Upper lobe of left lung (tissue), 4 donors: ENCODE measurements at regions not wholly inside any gene's neighbourhood (a gene's known extent, or its start where the extent isn't known, plus 50 kb on each side); places are given as distances from the start of the nearest gene placed in this dataset.

Source experiments
- CTCF ChIP-seq, 6 experiments: fragments of 450-650 bp in 4 of 6; fragments of 200-600 bp in 2 of 6; sonication (generic) in 2 of 6; IDR thresholded peaks; one replicate each; pipeline ENCODE4 v1.5.1; 2016 to 2019; ENCODE audit warnings: antibody characterized with exemption in 6 of 6
- EP300 ChIP-seq, 4 donors: sonication (generic); formaldehyde crosslinking; IDR thresholded peaks; one replicate each; pipeline ENCODE4 v1.5.1; 2017; ENCODE audit warnings: antibody characterized with exemption in 4 of 4, control low read depth in 2 of 4
- POLR2A ChIP-seq, 4 donors: fragments of 450-650 bp; IDR thresholded peaks; one replicate each; pipeline ENCODE4 v1.5.1; 2016 to 2017; ENCODE audit warnings: antibody characterized with exemption in 4 of 4, mild to moderate bottlenecking in 2 of 4
- POLR2AphosphoS5 ChIP-seq, 2 donors: sonication (generic); formaldehyde crosslinking; IDR thresholded peaks; one replicate each; pipeline ENCODE4 v1.5.1; 2017; ENCODE audit warnings: antibody characterized with exemption in 2 of 2

GRCh38 chr14:25472700-25473099 is 422.8 kb upstream of the STXBP6 start:
- TF ChIP-seq POLR2A (IDR thresholded peaks at IDR 0.05) (no peak), CTCF (IDR thresholded peaks at IDR 0.05) (no peak), POLR2AphosphoS5 (IDR thresholded peaks at IDR 0.05) (no peak), EP300 (IDR thresholded peaks at IDR 0.05) (no peak)
